ENCODE measurements at regions not wholly inside any gene's neighbourhood (a gene's known extent, or its start where the extent isn't known, plus 50 kb on each side); places are given as distances from the start of the nearest gene placed in this dataset.
"Not testable (repeated sequence)": the region's sequence is repeated elsewhere in the genome, so short reads cannot be mapped to it uniquely, and the experiment has no call there.

- DNase-seq (ENCODE audit: low read depth): no peak
- no peaks in the 10 kb centered on the region for H4K20me1 ChIP-seq (ENCODE audit: insufficient read depth, low read length)
- no peaks in the 10 kb centered on the region for H3K4me1 Mint-ChIP-seq (ENCODE audit: low read depth, unreplicated experiment)
- no peak for TF ChIP-seq EZH2 (IDR thresholded peaks at IDR 0.05; ENCODE audit: insufficient read depth, low read length)
- TF ChIP-seq CTCF (IDR thresholded peaks at IDR 0.05; ENCODE audit: insufficient read depth, low read depth, low read length): no peak
- no peaks in the 10 kb centered on the region for H3K36me3 Mint-ChIP-seq (ENCODE audit: low read depth, unreplicated experiment)
- no peaks in the 10 kb centered on the region for H3K9me3 Mint-ChIP-seq (ENCODE audit: unreplicated experiment)
- H3K4me3 Mint-ChIP-seq (ENCODE audit: unreplicated experiment): no peak overlapping the region
- H3K27ac Mint-ChIP-seq (ENCODE audit: unreplicated experiment): no peak overlapping the region
- H3K27ac ChIP-seq (ENCODE audit: low read depth, low read length): no peak overlapping the region
- no peak for FAIRE-seq
- no peaks in the 10 kb centered on the region for H3K36me3 ChIP-seq (ENCODE audit: insufficient read depth, low read length)
- no peaks in the 10 kb centered on the region for H3K27me3 ChIP-seq (ENCODE audit: insufficient read depth, low read length)
- H3K4me1 ChIP-seq (ENCODE audit: insufficient read depth, low read length): no peaks in the 10 kb centered on the region
- H3K27me3 Mint-ChIP-seq (ENCODE audit: low read depth, unreplicated experiment): no peaks in the 10 kb centered on the region
- H3K9me3 ChIP-seq (ENCODE audit: insufficient read depth, low read depth, low read length): no peaks in the 10 kb centered on the region
- no peaks in the 10 kb centered on the region for H3K79me2 ChIP-seq (ENCODE audit: insufficient read depth, low read length)
- no peak overlapping the region for H3K4me3 ChIP-seq (ENCODE audit: insufficient read depth, low read depth, low read length)
- no peak overlapping the region for H3K9ac ChIP-seq (ENCODE audit: low read length)
- H3K4me2 ChIP-seq (ENCODE audit: low read length): no peak overlapping the region
- no peak overlapping the region for H2AFZ ChIP-seq (ENCODE audit: low read depth, low read length)
Observed at GRCh38 chr3:27044931-27045481, 324.2 kb downstream of the NEK10 start.

- H3K27me3 ChIP-seq (ENCODE audit: insufficient read depth, low read length): no peaks in the 10 kb centered on the region
- Mint-ChIP-seq H3K4me1 (ENCODE audit: low read depth, unreplicated experiment) (no peaks in the 10 kb centered on the region), H3K36me3 (ENCODE audit: low read depth, unreplicated experiment) (no peaks in the 10 kb centered on the region), H3K9me3 (ENCODE audit: unreplicated experiment) (no peaks in the 10 kb centered on the region), H3K4me3 (ENCODE audit: unreplicated experiment) (no peak overlapping the region), H3K27ac (ENCODE audit: unreplicated experiment) (no peak overlapping the region), H3K27me3 (ENCODE audit: low read depth, unreplicated experiment) (no peaks in the 10 kb centered on the region)
- no peak overlapping the region for H2AFZ ChIP-seq (ENCODE audit: low read depth, low read length)
- H3K4me2 ChIP-seq (ENCODE audit: low read length): no peak overlapping the region
- H3K9ac ChIP-seq (ENCODE audit: low read length): no peak overlapping the region
- TF ChIP-seq CTCF (IDR thresholded peaks at IDR 0.05; ENCODE audit: insufficient read depth, low read depth, low read length): no peak
- H3K9me3 ChIP-seq (ENCODE audit: insufficient read depth, low read depth, low read length): no peaks in the 10 kb centered on the region
- no peaks in the 10 kb centered on the region for H3K4me1 ChIP-seq (ENCODE audit: insufficient read depth, low read length)
- FAIRE-seq: no peak
- no peaks in the 10 kb centered on the region for H3K79me2 ChIP-seq (ENCODE audit: insufficient read depth, low read length)
- H3K27ac ChIP-seq (ENCODE audit: low read depth, low read length): no peak overlapping the region
- no peak for DNase-seq (ENCODE audit: low read depth)
- no peaks in the 10 kb centered on the region for H4K20me1 ChIP-seq (ENCODE audit: insufficient read depth, low read length)
- H3K4me3 ChIP-seq (ENCODE audit: insufficient read depth, low read depth, low read length): no peak overlapping the region
- H3K36me3 ChIP-seq (ENCODE audit: insufficient read depth, low read length): no peaks in the 10 kb centered on the region
Observed at GRCh38 chr3:27046351-27046750, 322.8 kb downstream of the NEK10 start.

- FAIRE-seq: no peak
- H3K36me3 Mint-ChIP-seq (ENCODE audit: low read depth, unreplicated experiment): no peaks in the 10 kb centered on the region
Observed at GRCh38 chr3:27049792-27050191, 319.4 kb downstream of the NEK10 start.

GRCh38 chr3:27051527-27051926, 317.7 kb downstream of the NEK10 start:
- not testable (repeated sequence) for H3K9ac ChIP-seq (ENCODE audit: low read length); H3K4me1 ChIP-seq (ENCODE audit: insufficient read depth, low read length); H3K27ac Mint-ChIP-seq (ENCODE audit: unreplicated experiment); H2AFZ ChIP-seq (ENCODE audit: low read depth, low read length); H3K4me1 Mint-ChIP-seq (ENCODE audit: low read depth, unreplicated experiment); H3K79me2 ChIP-seq (ENCODE audit: insufficient read depth, low read length); DNase-seq (ENCODE audit: low read depth); H3K27me3 Mint-ChIP-seq (ENCODE audit: low read depth, unreplicated experiment); H3K4me3 Mint-ChIP-seq (ENCODE audit: unreplicated experiment); H3K27ac ChIP-seq (ENCODE audit: low read depth, low read length); H3K9me3 ChIP-seq (ENCODE audit: insufficient read depth, low read depth, low read length); H3K4me2 ChIP-seq (ENCODE audit: low read length); H3K36me3 Mint-ChIP-seq (ENCODE audit: low read depth, unreplicated experiment); H3K27me3 ChIP-seq (ENCODE audit: insufficient read depth, low read length); FAIRE-seq; H3K9me3 Mint-ChIP-seq (ENCODE audit: unreplicated experiment); H3K36me3 ChIP-seq (ENCODE audit: insufficient read depth, low read length); H4K20me1 ChIP-seq (ENCODE audit: insufficient read depth, low read length); H3K4me3 ChIP-seq (ENCODE audit: insufficient read depth, low read depth, low read length)

More at GRCh38 chr3:27049792-27050191, 319.4 kb downstream of the NEK10 start:
- Histone ChIP-seq H3K9ac (ENCODE audit: low read length) (no peak overlapping the region), H3K4me2 (ENCODE audit: low read length) (no peak overlapping the region), H2AFZ (ENCODE audit: low read depth, low read length) (no peak overlapping the region), H3K9me3 (ENCODE audit: insufficient read depth, low read depth, low read length) (no peaks in the 10 kb centered on the region), H4K20me1 (ENCODE audit: insufficient read depth, low read length) (no peaks in the 10 kb centered on the region), H3K27ac (ENCODE audit: low read depth, low read length) (no peak overlapping the region), H3K4me3 (ENCODE audit: insufficient read depth, low read depth, low read length) (no peak overlapping the region), H3K79me2 (ENCODE audit: insufficient read depth, low read length) (no peaks in the 10 kb centered on the region), H3K4me1 (ENCODE audit: insufficient read depth, low read length) (no peaks in the 10 kb centered on the region), H3K36me3 (ENCODE audit: insufficient read depth, low read length) (no peaks in the 10 kb centered on the region), H3K27me3 (ENCODE audit: insufficient read depth, low read length) (no peaks in the 10 kb centered on the region)
- no peak for DNase-seq (ENCODE audit: low read depth)
- H3K4me3 Mint-ChIP-seq (ENCODE audit: unreplicated experiment): no peak overlapping the region
- H3K9me3 Mint-ChIP-seq (ENCODE audit: unreplicated experiment): peaks cover 5% of the 10 kb centered on the region
- H3K4me1 Mint-ChIP-seq (ENCODE audit: low read depth, unreplicated experiment): no peaks in the 10 kb centered on the region
- H3K27ac Mint-ChIP-seq (ENCODE audit: unreplicated experiment): no peak overlapping the region
- no peak for TF ChIP-seq CTCF (IDR thresholded peaks at IDR 0.05; ENCODE audit: insufficient read depth, low read depth, low read length)
- H3K27me3 Mint-ChIP-seq (ENCODE audit: low read depth, unreplicated experiment): no peaks in the 10 kb centered on the region
